HEK293 (cell line): ENCODE measurements at regions not wholly inside any gene's neighbourhood (a gene's known extent, or its start where the extent isn't known, plus 50 kb on each side); places are given as distances from the start of the nearest gene placed in this dataset.

Source experiments
- CTCF ChIA-PET: fragments of 350-600 bp; formaldehyde crosslinking; extraction: SDS; loops from one replicate; lab custom pipeline; 2021; ENCODE audit warnings: antibody characterized with exemption; lab: Yijun Ruan, JAX
- POLR2A ChIA-PET: fragments of 300-600 bp; formaldehyde crosslinking; extraction: SDS; loops from one replicate; lab custom pipeline; 2020; ENCODE audit warnings: antibody characterized with exemption, inconsistent platforms; lab: Yijun Ruan, JAX
- H3K27ac ChIP-seq: fragments of 200-500 bp; sonication (Bioruptor generic); 2 replicates; pipeline ENCODE4 v1.5.1; 2014; ENCODE audit warnings: low read depth, low read length, control low read depth, inconsistent platforms; ENCODE audit errors: extremely low read depth
- H3K36me3 ChIP-seq, 2 experiments: fragments of 200-500 bp in 1 of 2; sonication (Bioruptor generic) in 1 of 2; 1 replicate in 1 of 2; 2 replicates in 1 of 2; pipeline ENCODE4 v1.5.1; 2014 to 2017; ENCODE audit warnings: inconsistent platforms in 2 of 2, low read length in 2 of 2; ENCODE audit not compliant: control insufficient read depth in 2 of 2, insufficient read depth in 1 of 2
- H3K4me1 ChIP-seq: fragments of 200-500 bp; sonication (Bioruptor generic); 2 replicates; pipeline ENCODE4 v1.5.1; 2014; ENCODE audit warnings: mild to moderate bottlenecking, low read length, inconsistent platforms; ENCODE audit not compliant: control insufficient read depth, insufficient read depth
- H3K4me3 ChIP-seq: 2 replicates; pipeline ENCODE4 v1.5.1; 2011; ENCODE audit warnings: low read depth, mild to moderate bottlenecking, control low read depth, low read length, moderate library complexity
- H3K9me3 ChIP-seq: fragments of 200-500 bp; sonication (Bioruptor generic); 2 replicates; pipeline ENCODE4 v1.5.1; 2014; ENCODE audit warnings: low read depth, low read length, inconsistent platforms; ENCODE audit not compliant: control insufficient read depth, insufficient read depth
- BCL11A ChIP-seq: fragments of 450-650 bp; formaldehyde crosslinking; IDR thresholded peaks from 2 replicates; pipeline ENCODE4 v1.5.1; 2016; ENCODE audit warnings: low read depth, missing biosample characterization, missing genetic modification characterization
- EGR2 ChIP-seq: fragments of 450-650 bp; formaldehyde crosslinking; IDR thresholded peaks from 2 replicates; pipeline ENCODE4 v1.5.1; 2016; ENCODE audit warnings: low read depth, missing biosample characterization, missing genetic modification characterization
- MYNN ChIP-seq: fragments of 450-650 bp; formaldehyde crosslinking; IDR thresholded peaks from 2 replicates; pipeline ENCODE4 v1.5.1; 2016; ENCODE audit warnings: missing biosample characterization, missing genetic modification characterization, borderline replicate concordance
- REPIN1 ChIP-seq: fragments of 450-650 bp; formaldehyde crosslinking; IDR thresholded peaks from 2 replicates; pipeline ENCODE4 v1.5.1; 2017; ENCODE audit warnings: missing biosample characterization, missing genetic modification characterization, low read depth
- ZBTB1 ChIP-seq: fragments of 450-650 bp; formaldehyde crosslinking; IDR thresholded peaks from 2 replicates; pipeline ENCODE4 v1.5.1; 2016; ENCODE audit warnings: missing biosample characterization, missing genetic modification characterization
- ZBTB17 ChIP-seq: fragments of 450-650 bp; formaldehyde crosslinking; IDR thresholded peaks from 2 replicates; pipeline ENCODE4 v1.5.1; 2016; ENCODE audit warnings: missing biosample characterization, missing genetic modification characterization
- ZFHX2 ChIP-seq: fragments of 450-650 bp; formaldehyde crosslinking; conservative IDR thresholded peaks from 2 replicates; pipeline ENCODE4 v1.5.1; 2016; ENCODE audit warnings: missing biosample characterization, missing genetic modification characterization
- ZNF133 ChIP-seq: fragments of 450-650 bp; formaldehyde crosslinking; IDR thresholded peaks from 2 replicates; pipeline ENCODE4 v1.5.1; 2016; ENCODE audit warnings: missing biosample characterization, missing genetic modification characterization
- ZNF157 ChIP-seq: fragments of 450-650 bp; formaldehyde crosslinking; IDR thresholded peaks from 2 replicates; pipeline ENCODE4 v1.5.1; 2016; ENCODE audit warnings: missing biosample characterization, missing genetic modification characterization
- ZNF211 ChIP-seq: fragments of 450-650 bp; formaldehyde crosslinking; IDR thresholded peaks from 2 replicates; pipeline ENCODE4 v1.5.1; 2016; ENCODE audit warnings: low read depth, missing biosample characterization, missing genetic modification characterization
- ZNF221 ChIP-seq: fragments of 450-650 bp; formaldehyde crosslinking; IDR thresholded peaks from 2 replicates; pipeline ENCODE4 v1.5.1; 2017; ENCODE audit warnings: missing biosample characterization, missing genetic modification characterization, borderline replicate concordance
- ZNF23 ChIP-seq: fragments of 450-650 bp; formaldehyde crosslinking; IDR thresholded peaks from 2 replicates; pipeline ENCODE4 v1.5.1; 2016; ENCODE audit warnings: missing biosample characterization, missing genetic modification characterization, borderline replicate concordance
- ZNF274 ChIP-seq, 2 experiments: fragments of 200-500 bp in 1 of 2; fragments of 450-650 bp in 1 of 2; sonication (Bioruptor generic) in 1 of 2; formaldehyde crosslinking in 1 of 2; IDR thresholded peaks; 2 replicates each; pipeline versions ENCODE4 v1.5.1 to v1.6.1; 2014 to 2016; ENCODE audit warnings: borderline replicate concordance in 1 of 2, inconsistent platforms in 1 of 2, low read length in 1 of 2, missing biosample characterization in 1 of 2, missing genetic modification characterization in 1 of 2
- ZNF433 ChIP-seq: fragments of 450-650 bp; formaldehyde crosslinking; IDR thresholded peaks from 2 replicates; pipeline ENCODE4 v1.5.1; 2016; ENCODE audit warnings: missing biosample characterization, missing genetic modification characterization, low read depth
- ZNF544 ChIP-seq: fragments of 450-650 bp; formaldehyde crosslinking; IDR thresholded peaks from 2 replicates; pipeline ENCODE4 v1.5.0; 2017; ENCODE audit warnings: missing biosample characterization, missing genetic modification characterization
- ZNF549 ChIP-seq: fragments of 450-650 bp; IDR thresholded peaks from 2 replicates; pipeline ENCODE4 v1.5.1; 2018; ENCODE audit warnings: missing biosample characterization, missing genetic modification characterization, mild to moderate bottlenecking, inconsistent platforms, moderate library complexity
- ZNF558 ChIP-seq: fragments of 450-650 bp; formaldehyde crosslinking; IDR thresholded peaks from 2 replicates; pipeline ENCODE4 v1.5.1; 2016; ENCODE audit warnings: missing biosample characterization, missing genetic modification characterization
- ZNF560 ChIP-seq: fragments of 450-650 bp; formaldehyde crosslinking; IDR thresholded peaks from 2 replicates; pipeline ENCODE4 v1.5.1; 2017; ENCODE audit warnings: missing biosample characterization, missing genetic modification characterization, borderline replicate concordance
- ZNF561 ChIP-seq: fragments of 450-650 bp; IDR thresholded peaks from 2 replicates; pipeline ENCODE4 v1.5.1; 2018; ENCODE audit warnings: missing biosample characterization, missing genetic modification characterization, borderline replicate concordance
- ZNF660 ChIP-seq: fragments of 450-650 bp; IDR thresholded peaks from 2 replicates; pipeline ENCODE4 v1.5.1; 2018; ENCODE audit warnings: missing biosample characterization, mild to moderate bottlenecking, missing genetic modification characterization
- ZNF707 ChIP-seq: fragments of 450-650 bp; formaldehyde crosslinking; IDR thresholded peaks from 2 replicates; pipeline ENCODE4 v1.5.1; 2016; ENCODE audit warnings: missing biosample characterization, missing genetic modification characterization
- ZNF792 ChIP-seq: fragments of 450-650 bp; formaldehyde crosslinking; IDR thresholded peaks from 2 replicates; pipeline ENCODE4 v1.5.1; 2016; ENCODE audit warnings: missing biosample characterization, missing genetic modification characterization
- ZSCAN30 ChIP-seq: fragments of 450-650 bp; IDR thresholded peaks from 2 replicates; pipeline ENCODE4 v1.5.1; 2018; ENCODE audit warnings: missing biosample characterization, mild to moderate bottlenecking, missing genetic modification characterization, moderate library complexity
- TF ChIP-seq, protein P1 (sequence below): sonication (generic); formaldehyde crosslinking; IDR thresholded peaks from 2 replicates; pipeline ENCODE4 v1.8.1; 2022; ENCODE audit warnings: mild to moderate bottlenecking, moderate library complexity, missing genetic modification reagents
- TF ChIP-seq, protein P2 (sequence below): fragments of 450-650 bp; formaldehyde crosslinking; IDR thresholded peaks from 2 replicates; pipeline ENCODE4 v1.5.1; 2016; ENCODE audit warnings: missing biosample characterization, missing genetic modification characterization, low read depth
- TF ChIP-seq, protein P3 (sequence below): fragments of 450-650 bp; formaldehyde crosslinking; optimal IDR thresholded peaks from 2 replicates; pipeline ENCODE3; 2016; ENCODE audit warnings: missing biosample characterization, mild to moderate bottlenecking, missing genetic modification characterization
- TF ChIP-seq, protein P4 (sequence below): fragments of 450-650 bp; formaldehyde crosslinking; IDR thresholded peaks from 2 replicates; pipeline ENCODE4 v1.5.1; 2016; ENCODE audit warnings: missing biosample characterization, missing genetic modification characterization

DNA sequence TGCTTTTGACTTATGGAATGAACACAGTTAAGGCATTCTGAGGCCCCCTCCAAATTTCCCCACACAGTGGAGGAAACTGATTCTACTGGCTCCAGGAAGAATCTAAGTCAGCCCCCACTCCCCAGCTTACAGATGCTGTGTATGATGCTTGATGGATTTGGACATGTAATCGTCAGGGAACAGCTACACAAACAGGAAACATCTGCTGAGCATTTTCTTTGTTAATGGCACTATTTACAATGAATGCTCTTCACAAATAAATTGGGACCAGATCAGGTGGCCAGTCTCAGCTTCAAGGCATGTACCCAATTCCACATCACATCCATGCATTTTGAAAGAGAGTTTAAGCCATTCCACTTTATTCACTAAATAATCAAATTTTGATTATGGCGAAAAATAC lies 562.3 kb downstream of the SOX11 start:
- no peaks in the 10 kb centered on the region for H3K4me1 ChIP-seq
- CTCF ChIA-PET, result no interaction called here
- POLR2A ChIA-PET, result no interaction called here
- TF ChIP-seq, protein P1, sequence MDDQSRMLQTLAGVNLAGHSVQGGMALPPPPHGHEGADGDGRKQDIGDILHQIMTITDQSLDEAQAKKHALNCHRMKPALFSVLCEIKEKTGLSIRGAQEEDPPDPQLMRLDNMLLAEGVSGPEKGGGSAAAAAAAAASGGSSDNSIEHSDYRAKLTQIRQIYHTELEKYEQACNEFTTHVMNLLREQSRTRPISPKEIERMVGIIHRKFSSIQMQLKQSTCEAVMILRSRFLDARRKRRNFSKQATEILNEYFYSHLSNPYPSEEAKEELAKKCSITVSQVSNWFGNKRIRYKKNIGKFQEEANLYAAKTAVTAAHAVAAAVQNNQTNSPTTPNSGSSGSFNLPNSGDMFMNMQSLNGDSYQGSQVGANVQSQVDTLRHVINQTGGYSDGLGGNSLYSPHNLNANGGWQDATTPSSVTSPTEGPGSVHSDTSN (CRISPR knock-in tag), result no peak
- TF ChIP-seq ZNF561 (tag by site-specific recombination) (no peak), ZNF544 (no peak), EGR2 (tag by site-specific recombination) (no peak), ZNF433 (no peak), ZNF274 (IDR thresholded peaks at IDR 0.05; ENCODE audit: low read length) (no peak), ZNF274 (tag by site-specific recombination; IDR thresholded peaks at IDR 0.05; ENCODE audit: borderline replicate concordance) (no peak), ZNF707 (no peak), ZBTB17 (tag by site-specific recombination) (no peak), ZFHX2 (no peak), ZNF133 (no peak), ZNF211 (tag by site-specific recombination) (no peak), BCL11A (tag by site-specific recombination) (no peak), ZNF549 (tag by site-specific recombination) (no peak)
- TF ChIP-seq, protein P2, sequence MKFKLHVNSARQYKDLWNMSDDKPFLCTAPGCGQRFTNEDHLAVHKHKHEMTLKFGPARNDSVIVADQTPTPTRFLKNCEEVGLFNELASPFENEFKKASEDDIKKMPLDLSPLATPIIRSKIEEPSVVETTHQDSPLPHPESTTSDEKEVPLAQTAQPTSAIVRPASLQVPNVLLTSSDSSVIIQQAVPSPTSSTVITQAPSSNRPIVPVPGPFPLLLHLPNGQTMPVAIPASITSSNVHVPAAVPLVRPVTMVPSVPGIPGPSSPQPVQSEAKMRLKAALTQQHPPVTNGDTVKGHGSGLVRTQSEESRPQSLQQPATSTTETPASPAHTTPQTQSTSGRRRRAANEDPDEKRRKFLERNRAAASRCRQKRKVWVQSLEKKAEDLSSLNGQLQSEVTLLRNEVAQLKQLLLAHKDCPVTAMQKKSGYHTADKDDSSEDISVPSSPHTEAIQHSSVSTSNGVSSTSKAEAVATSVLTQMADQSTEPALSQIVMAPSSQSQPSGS (tag by site-specific recombination), result no peak
- TF ChIP-seq, protein P3, sequence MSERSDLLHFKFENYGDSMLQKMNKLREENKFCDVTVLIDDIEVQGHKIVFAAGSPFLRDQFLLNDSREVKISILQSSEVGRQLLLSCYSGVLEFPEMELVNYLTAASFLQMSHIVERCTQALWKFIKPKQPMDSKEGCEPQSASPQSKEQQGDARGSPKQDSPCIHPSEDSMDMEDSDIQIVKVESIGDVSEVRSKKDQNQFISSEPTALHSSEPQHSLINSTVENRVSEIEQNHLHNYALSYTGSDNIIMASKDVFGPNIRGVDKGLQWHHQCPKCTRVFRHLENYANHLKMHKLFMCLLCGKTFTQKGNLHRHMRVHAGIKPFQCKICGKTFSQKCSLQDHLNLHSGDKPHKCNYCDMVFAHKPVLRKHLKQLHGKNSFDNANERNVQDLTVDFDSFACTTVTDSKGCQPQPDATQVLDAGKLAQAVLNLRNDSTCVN (tag by site-specific recombination), result no peak
- H3K4me3 ChIP-seq, result no peak overlapping the region
- no peak overlapping the region for H3K27ac ChIP-seq
- H3K9me3 ChIP-seq, result no peaks in the 10 kb centered on the region
- no peaks in the 10 kb centered on the region for H3K36me3 ChIP-seq

DNA sequence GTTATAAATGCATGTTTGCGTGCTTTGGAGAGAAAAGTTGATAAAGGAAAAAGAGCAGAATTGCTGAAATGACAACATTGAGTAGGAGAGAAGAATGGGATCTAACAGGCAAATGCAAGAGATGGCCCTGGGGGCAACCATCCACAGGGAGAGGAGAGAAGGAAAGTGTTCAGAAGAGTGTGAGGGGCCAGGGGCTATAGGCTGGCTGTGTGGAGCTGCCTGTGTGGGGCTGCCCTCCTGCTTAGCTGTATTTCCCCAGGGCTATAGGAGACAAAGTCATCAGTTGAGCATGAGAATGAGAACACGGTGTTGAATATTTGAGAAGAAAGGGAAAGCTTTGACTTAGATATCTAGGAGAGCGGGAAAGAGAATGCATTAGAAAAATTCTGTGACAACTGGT lies 572.0 kb downstream of the SOX11 start:
- Histone ChIP-seq H3K9me3 (no peaks in the 10 kb centered on the region), H3K4me1 (no peaks in the 10 kb centered on the region), H3K27ac (no peak overlapping the region), H3K36me3 (no peaks in the 10 kb centered on the region), H3K4me3 (no peak overlapping the region)
- CTCF ChIA-PET, result no interaction called here
- TF ChIP-seq MYNN (tag by site-specific recombination) (no peak), ZNF23 (tag by site-specific recombination) (no peak), ZNF221 (no peak), REPIN1 (tag by site-specific recombination) (no peak), ZNF560 (tag by site-specific recombination) (no peak), ZSCAN30 (tag by site-specific recombination) (no peak), ZNF792 (tag by site-specific recombination) (no peak), ZNF558 (tag by site-specific recombination) (no peak), ZNF157 (no peak), ZNF660 (tag by site-specific recombination) (no peak), ZFHX2 (no peak), ZBTB1 (tag by site-specific recombination) (no peak)
- TF ChIP-seq, protein P4, sequence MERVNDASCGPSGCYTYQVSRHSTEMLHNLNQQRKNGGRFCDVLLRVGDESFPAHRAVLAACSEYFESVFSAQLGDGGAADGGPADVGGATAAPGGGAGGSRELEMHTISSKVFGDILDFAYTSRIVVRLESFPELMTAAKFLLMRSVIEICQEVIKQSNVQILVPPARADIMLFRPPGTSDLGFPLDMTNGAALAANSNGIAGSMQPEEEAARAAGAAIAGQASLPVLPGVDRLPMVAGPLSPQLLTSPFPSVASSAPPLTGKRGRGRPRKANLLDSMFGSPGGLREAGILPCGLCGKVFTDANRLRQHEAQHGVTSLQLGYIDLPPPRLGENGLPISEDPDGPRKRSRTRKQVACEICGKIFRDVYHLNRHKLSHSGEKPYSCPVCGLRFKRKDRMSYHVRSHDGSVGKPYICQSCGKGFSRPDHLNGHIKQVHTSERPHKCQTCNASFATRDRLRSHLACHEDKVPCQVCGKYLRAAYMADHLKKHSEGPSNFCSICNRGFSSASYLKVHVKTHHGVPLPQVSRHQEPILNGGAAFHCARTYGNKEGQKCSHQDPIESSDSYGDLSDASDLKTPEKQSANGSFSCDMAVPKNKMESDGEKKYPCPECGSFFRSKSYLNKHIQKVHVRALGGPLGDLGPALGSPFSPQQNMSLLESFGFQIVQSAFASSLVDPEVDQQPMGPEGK (tag by site-specific recombination), result no peak
- TF ChIP-seq, protein P1 (CRISPR knock-in tag), result no peak
- POLR2A ChIA-PET, result no interaction called here
